ENCODE measurements at regions not wholly inside any gene's neighbourhood (a gene's known extent, or its start where the extent isn't known, plus 50 kb on each side); places are given as distances from the start of the nearest gene placed in this dataset.

GRCh38 chr5:175591293-175591692 is 66.6 kb upstream of the HRH2 start:
- intact Hi-C loops (cut with micrococcal nuclease; ENCODE audit: unreplicated experiment): no loop called here
- H3K27me3 ChIP-seq (replicated peaks; ENCODE audit: insufficient read depth, low read depth, low read length, poor library complexity): peaks cover 4% of the 10 kb centered on the region
- H3K4me1 ChIP-seq (ENCODE audit: insufficient read depth, low read length, poor library complexity, severe bottlenecking): no peaks in the 10 kb centered on the region
- H3K4me3 ChIP-seq (ENCODE audit: low read depth, low read length, poor library complexity, severe bottlenecking): no peak overlapping the region
- H3K9me3 ChIP-seq (ENCODE audit: low read depth, low read length, poor library complexity, severe bottlenecking): no peaks in the 10 kb centered on the region
- no peaks in the 10 kb centered on the region for H3K36me3 ChIP-seq (ENCODE audit: insufficient read depth, low read length, poor library complexity, severe bottlenecking)
- DNase-seq (ENCODE audit: low spot score): no peak
- CTCF ChIA-PET: no interaction called here
- TF ChIP-seq CTCF (conservative IDR thresholded peaks at IDR 0.05; ENCODE audit: low read depth, low read length) (no peak), EZH2 (IDR thresholded peaks at IDR 0.05; ENCODE audit: borderline replicate concordance, low read depth, low read length, poor library complexity, severe bottlenecking) (no peak)
- no peak overlapping the region for H3K27ac ChIP-seq (ENCODE audit: low read depth, low read length, poor library complexity, severe bottlenecking)
- POLR2A ChIA-PET (ENCODE audit: low non-redundant PET): interaction anchor here (0.7 kb wide), 1 partner anchor 48 kb away, joined by 3 read pairs; no protein-coding TSS in a partner anchor
- no TSS peak for BruUV-seq (replicated peaks)

- CTCF ChIA-PET: no interaction called here
- DNase-seq (ENCODE audit: low spot score): no peak
- no peak overlapping the region for H3K4me3 ChIP-seq (ENCODE audit: low read depth, low read length, poor library complexity, severe bottlenecking)
- intact Hi-C loops (cut with micrococcal nuclease; ENCODE audit: unreplicated experiment): no loop called here
- H3K27me3 ChIP-seq (replicated peaks; ENCODE audit: insufficient read depth, low read depth, low read length, poor library complexity): no peaks in the 10 kb centered on the region
- H3K9me3 ChIP-seq (ENCODE audit: low read depth, low read length, poor library complexity, severe bottlenecking): no peaks in the 10 kb centered on the region
- POLR2A ChIA-PET (ENCODE audit: low non-redundant PET): no interaction called here
- no peaks in the 10 kb centered on the region for H3K36me3 ChIP-seq (ENCODE audit: insufficient read depth, low read length, poor library complexity, severe bottlenecking)
- no TSS peak for BruUV-seq (replicated peaks)
- no peaks in the 10 kb centered on the region for H3K4me1 ChIP-seq (ENCODE audit: insufficient read depth, low read length, poor library complexity, severe bottlenecking)
- no peak overlapping the region for H3K27ac ChIP-seq (ENCODE audit: low read depth, low read length, poor library complexity, severe bottlenecking)
- no peak for TF ChIP-seq CTCF (conservative IDR thresholded peaks at IDR 0.05; ENCODE audit: low read depth, low read length)
- TF ChIP-seq EZH2 (IDR thresholded peaks at IDR 0.05; ENCODE audit: borderline replicate concordance, low read depth, low read length, poor library complexity, severe bottlenecking): no peak
Measured at GRCh38 chr5:175593794-175594193, 64.1 kb upstream of the HRH2 start.

DNA sequence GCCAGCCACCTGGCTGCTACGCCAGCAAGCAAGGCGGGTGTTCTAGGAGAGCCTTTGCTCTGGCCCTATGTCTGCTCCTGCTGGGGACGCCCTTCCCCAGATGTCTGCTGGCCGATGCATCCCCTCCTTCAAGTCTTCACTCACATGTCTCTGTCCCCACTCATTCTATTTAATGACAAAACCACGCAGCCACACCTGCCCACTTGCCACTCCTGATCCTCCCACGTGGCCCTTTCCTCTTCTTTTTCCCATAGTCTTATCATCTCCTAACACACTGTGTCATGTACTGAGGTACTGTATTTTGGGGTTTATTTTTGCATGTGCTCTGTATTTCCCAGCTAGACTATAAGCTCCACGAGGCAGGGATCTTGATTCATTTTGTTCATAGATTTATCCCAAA is 62.0 kb upstream of the HRH2 start:
- Histone ChIP-seq H3K4me3 (ENCODE audit: low read depth, low read length, poor library complexity, severe bottlenecking) (no peak overlapping the region), H3K9me3 (ENCODE audit: low read depth, low read length, poor library complexity, severe bottlenecking) (no peaks in the 10 kb centered on the region), H3K27me3 (replicated peaks; ENCODE audit: insufficient read depth, low read depth, low read length, poor library complexity) (no peaks in the 10 kb centered on the region), H3K4me1 (ENCODE audit: insufficient read depth, low read length, poor library complexity, severe bottlenecking) (no peaks in the 10 kb centered on the region), H3K36me3 (ENCODE audit: insufficient read depth, low read length, poor library complexity, severe bottlenecking) (no peaks in the 10 kb centered on the region), H3K27ac (ENCODE audit: low read depth, low read length, poor library complexity, severe bottlenecking) (no peak overlapping the region)
- BruUV-seq (replicated peaks): no TSS peak
- intact Hi-C loops (cut with micrococcal nuclease; ENCODE audit: unreplicated experiment): no loop called here
- TF ChIP-seq CTCF (conservative IDR thresholded peaks at IDR 0.05; ENCODE audit: low read depth, low read length) (no peak), EZH2 (IDR thresholded peaks at IDR 0.05; ENCODE audit: borderline replicate concordance, low read depth, low read length, poor library complexity, severe bottlenecking) (no peak)
- ChIA-PET POLR2A (ENCODE audit: low non-redundant PET) (no interaction called here), CTCF (no interaction called here)
- no peak for DNase-seq (ENCODE audit: low spot score)

All from A673 (cell line).